SHP77 (cell line): ENCODE measurements at regions not wholly inside any gene's neighbourhood (a gene's known extent, or its start where the extent isn't known, plus 50 kb on each side); places are given as distances from the start of the nearest gene placed in this dataset.
"Not testable (repeated sequence)": the region's sequence is repeated elsewhere in the genome, so short reads cannot be mapped to it uniquely, and the experiment has no call there.

Experiments
- DNase-seq, 2 experiments: peaks; one replicate each; lab custom pipeline; 2025; lab: John Stamatoyannopoulos, UW

DNA sequence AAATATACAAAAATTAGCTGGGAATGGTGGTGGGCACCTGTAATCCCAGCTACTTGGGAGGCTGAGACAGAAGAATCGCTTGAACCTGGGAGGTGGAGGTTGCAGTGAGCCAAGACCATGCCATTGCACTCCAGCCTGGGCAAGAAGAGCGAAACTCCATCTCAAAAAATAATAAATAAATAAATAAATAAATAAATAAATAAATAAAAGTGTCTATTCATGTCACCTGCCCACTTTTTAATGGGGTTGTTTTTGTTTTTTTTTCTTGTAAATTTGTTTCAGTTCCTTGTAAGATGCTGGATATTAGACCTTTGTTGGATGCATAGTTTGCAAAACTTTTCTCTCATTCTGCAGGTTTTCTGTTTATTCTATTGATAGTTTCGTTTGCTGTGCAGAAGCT, 71.9 kb upstream of the KCNAB1 start:
- not testable (repeated sequence) for DNase-seq

DNA sequence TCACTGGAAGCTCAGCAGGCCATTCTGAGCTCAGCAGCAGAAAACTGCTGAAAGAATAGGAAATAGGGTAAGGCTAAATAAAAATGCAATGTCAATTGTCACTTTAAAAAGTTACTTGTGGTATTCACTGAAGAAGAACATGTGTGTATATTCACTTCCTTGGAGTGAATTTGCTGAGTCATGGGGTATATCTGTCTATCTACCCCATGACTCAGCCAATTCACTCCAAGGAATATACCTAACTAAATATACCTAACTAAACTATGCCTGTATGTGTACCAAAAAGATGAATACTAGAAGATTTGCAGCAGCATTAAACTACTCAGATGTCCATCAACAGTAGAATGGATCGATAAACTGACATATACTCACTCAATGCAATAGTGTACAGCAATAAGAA, 69.5 kb upstream of the KCNAB1 start:
- no peak for DNase-seq

DNA sequence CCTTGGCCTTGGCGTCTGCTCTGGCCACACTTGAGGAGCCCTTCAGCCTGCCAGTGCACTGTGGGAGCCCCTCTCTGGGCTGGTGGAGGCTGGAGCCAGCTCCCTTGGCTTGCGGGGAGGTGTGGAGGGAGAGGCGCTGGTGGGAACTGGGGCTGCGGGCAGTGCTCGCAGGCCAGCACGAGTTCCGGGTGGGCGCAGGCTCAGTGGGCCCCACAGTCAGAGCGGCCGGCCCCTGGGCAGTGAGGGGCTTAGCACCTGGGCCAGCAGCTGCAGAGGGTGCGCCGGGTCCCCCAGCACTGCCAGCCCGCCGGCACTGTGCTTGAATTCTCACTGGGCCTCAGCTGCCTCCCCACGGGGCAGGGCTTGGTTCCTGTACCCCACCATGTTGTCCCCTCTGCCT, 68.7 kb upstream of the KCNAB1 start:
- DNase-seq: no peak

DNA sequence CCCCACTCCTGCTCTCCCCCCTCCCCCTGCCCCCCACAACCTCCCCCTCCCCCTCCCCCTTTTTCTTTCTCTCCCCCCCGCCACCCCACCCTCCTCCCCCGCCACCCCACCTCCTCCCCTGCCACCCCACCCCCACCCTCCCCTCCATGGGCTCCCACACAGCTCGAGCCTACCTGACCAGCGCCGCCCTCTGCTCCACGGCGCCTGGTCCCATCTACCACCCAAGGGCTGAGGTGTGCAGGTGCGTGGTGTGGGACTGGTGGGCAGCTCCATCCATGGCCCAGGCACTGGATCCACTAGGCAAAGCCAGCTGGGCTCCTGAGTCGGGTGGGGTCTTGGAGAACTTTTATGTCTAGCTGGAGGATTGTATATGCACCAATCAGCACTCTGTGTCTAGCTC, 68.3 kb upstream of the KCNAB1 start:
- no peak for DNase-seq

DNA sequence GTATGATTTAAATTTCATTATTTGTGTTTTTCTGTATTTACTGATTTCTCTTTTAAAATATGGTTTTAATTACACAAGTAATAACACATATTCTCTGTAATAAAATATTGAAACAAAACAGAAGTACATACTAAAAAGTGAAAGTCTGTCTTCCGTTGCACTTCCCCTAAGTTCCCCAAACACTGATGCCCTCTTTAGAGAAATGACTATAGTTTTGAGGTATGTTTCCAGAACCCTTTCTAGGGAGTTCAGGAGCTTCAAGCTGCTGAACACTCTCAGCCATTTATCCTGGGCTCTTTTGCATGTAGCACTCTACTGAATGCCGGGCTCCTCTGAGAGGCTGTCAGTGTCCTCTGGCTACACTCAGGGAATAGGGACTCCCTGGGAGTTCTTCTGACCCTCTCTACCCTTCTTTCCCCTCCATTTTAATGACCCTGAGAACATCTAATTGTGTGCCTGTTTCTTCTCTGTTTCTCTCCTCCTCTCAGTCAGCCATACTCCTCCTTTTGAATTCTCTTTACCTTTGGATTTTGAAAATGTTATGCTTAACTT, 60.4 kb upstream of the KCNAB1 start:
- no peak for DNase-seq

DNA sequence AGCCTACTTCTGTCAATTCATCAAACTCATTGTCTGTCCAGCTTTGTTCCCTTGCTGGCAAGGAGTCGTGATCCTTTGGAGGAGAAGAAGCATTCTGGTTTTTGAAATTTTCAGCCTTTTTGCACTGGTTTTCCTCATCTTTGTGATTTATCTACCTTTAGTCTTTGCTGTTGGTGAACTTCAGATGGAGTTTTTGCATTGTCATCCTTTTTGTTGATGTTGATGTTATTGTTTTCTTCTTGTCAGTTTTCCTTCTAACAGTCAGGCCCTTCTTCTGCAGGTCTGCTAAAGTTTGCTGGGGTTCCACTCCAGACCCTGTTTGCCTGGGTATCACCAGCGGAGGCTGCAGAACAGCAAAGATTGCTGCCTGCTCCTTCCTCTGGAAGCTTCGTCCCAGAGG, 52.2 kb upstream of the KCNAB1 start:
- DNase-seq: not testable (repeated sequence)

DNA sequence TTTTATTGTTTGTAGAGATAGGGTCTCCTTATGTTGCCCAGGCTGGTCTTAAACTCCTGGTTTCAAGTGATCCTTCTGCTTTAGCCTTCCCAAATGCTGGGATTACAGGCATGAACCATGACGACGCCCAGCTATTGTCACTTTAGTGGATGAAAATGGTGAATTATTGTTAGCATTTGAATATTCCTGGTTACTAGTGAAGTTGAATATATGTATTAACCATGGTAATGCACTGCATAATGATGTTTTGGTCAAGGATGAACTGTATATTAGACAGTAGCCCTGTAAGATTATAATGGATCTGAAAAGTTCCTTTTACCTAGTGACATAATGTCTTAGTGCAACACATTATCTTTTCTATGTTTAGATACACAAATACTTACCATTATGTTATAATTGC, 50.4 kb upstream of the KCNAB1 start:
- DNase-seq: no peak
